NCI-H82 (cell line): ENCODE measurements at regions not wholly inside any gene's neighbourhood (a gene's known extent, or its start where the extent isn't known, plus 50 kb on each side); places are given as distances from the start of the nearest gene placed in this dataset.
A peak's percentile ranks its signal among the peaks of the same experiment; 100 is the strongest.

Source experiments
- DNase-seq: peaks from one replicate; lab custom pipeline; 2025; lab: John Stamatoyannopoulos, UW

GRCh38 chr2:43034242-43034619 is 192.2 kb downstream of the ZFP36L2 start:
- DNase-seq: no peak

DNA sequence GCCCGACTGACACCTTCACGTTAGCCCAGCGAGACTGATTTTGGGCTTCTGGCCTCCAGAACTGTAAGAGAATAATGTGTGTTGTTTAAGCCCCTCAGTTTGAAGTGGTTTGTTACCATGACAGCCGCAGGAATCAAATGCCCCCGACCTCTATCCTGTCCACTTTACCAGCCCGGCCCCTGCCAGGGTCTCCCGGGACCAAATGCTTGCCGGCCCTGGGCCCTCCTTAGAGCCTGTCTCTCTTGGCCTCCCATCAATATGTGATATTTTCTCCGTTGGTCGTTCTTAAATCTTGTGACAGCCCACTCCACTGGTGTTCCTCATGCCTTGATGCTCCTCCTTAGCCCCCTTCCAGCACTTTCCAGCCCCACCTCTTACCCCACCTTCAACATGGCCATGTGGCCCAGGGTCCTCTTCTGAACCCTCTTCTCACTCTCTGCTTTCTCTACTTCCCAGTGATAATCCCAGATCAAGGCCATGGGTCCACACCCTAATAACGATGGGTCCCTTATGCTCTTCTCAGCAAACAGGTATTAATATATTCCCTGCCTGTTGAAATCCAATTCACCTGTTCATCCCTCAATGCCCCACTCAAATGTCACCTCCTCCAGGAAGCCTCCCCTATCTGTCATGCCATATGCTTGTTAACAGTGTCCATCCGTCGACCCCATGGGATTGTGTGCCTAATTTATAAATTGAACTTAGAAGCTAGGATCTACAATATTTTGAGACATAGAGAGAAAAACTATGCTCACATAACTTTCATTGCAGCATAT is 192.8 kb downstream of the ZFP36L2 start:
- DNase-seq: no peak

GRCh38 chr2:43033016-43033270 is 193.5 kb downstream of the ZFP36L2 start:
- DNase-seq: no peak

DNA sequence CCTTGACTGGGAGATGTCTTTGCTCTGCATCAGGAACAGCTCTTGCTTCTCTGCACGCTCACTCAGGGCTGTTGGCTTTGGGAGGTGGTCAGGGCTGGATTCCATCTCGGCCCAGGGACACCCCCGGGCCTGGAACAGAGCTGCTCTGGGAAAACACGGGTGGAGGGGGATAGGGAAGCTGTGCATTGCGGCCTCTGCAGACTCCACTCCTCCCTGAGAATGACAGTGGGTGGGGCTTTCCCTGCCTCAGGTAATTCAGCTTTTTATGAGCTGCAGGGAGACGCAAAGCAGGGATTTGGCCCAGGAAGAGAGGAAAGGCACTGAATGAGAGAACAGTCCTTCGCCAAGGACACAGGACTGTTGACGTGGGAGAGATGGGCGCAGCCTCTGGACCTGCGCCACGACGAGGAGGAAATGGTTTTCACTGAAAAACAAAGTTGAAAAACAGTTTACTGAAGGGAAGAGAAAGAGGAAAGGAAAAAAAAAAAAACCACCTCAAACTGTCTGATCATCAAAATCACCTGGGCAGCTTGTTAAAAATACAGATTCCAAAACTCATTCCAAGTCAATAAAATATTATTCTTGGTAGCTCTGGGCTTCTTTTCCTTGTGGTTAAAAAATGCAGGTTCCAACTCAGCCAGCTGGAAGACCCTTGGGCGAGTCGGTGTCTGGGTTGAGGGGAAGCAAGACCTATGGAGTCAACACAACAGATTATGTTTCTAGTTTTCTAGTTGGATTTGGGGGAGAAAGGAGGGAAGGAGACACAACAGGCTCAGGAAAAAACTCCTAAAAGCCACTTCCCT is 194.0 kb downstream of the ZFP36L2 start:
- no peak for DNase-seq

DNA sequence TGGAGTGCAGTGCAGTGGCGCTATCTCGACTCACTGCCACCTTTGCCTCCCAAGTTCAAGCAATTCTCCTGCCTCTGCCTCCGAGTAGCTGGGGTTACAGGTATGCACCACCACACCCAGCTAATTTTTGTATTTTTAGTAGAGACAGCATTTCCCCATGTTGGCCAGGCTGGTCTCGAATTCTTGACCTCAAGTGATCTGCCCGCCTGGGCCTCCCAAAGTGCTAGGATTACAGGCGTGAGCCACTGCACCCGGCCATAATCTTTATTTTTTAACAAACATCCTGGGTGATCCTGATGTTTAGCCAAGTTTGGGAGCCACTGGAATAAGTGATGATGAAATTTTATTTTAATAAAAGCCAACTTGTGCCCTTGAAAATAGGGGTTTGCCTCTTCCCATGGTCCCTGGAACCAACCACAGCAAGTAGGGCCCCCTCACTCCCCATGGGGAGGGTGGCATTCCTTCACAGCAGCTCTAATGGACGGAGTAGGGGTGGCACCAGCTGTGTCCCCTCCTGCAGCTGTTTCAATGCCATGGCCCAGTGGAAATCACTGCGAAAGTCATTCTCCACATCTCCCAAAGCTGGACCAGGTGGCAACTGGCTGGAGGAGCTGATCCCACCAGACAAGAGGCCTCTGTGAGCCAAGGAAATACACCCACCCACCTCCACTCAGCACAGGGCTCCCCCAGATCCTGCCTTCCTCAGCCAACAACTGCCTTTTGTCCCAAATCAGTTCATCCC is 194.8 kb downstream of the ZFP36L2 start:
- DNase-seq: no peak

DNA sequence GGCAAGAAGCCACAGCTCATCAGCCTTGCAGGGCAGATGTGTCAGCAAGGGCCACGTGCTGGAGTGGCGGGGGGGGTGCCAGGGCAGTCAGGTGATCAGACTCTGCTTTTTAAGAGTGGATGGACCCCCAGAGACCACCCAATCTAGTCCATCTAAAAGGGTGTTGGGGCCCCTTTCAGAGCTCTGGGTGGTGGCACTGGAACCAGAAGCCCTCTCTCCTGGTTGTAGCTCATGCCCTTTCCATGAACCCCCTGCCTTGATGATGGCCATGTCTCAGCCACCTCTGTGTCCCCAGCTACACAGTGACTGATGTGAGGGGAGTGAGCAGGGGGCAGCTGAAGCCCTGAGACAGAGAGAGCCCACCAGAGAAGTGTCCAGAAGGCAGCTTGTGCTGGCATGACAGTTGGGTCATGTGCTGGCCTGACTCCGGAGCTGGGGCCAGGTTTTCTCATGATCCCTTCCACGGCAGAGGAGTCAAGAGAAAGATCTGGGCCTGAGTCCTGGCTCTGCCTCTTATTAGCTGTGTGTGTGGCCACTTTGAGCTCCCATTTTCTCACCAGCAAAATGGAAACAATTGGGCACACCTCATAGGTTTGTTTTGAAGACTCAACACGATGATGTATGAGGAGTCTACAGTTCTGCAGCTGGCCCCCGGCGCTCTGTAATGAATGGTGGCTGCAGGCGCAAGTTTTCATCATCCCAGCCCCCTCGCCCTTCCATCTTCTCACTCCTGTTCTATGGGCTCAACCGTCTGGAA is 195.7 kb downstream of the ZFP36L2 start:
- DNase-seq: no peak

DNA sequence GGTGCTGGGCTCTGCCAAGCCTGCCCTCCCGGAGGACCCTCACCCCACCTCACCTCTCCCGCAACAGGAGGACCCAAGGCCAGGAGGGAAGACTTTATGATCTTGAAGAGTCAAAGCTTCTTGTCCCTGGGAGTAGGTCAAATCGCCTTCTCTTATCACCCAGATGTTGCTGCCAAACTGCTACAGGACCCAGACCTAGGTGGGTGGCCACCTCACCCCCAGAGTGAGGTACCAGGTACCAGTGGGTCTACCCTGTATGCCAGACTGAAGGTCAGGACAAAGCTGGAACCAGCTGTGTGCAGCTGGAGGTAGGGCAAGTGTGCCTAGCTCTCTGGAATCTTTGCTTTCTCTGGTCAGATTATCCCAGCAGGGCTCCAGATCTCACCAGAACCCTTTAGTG is 197.2 kb downstream of the ZFP36L2 start:
- DNase-seq: no peak

- DNase-seq: no peak
These were observed 198.2 kb downstream of the ZFP36L2 start for GRCh38 chr2:43028188-43028587.

DNA sequence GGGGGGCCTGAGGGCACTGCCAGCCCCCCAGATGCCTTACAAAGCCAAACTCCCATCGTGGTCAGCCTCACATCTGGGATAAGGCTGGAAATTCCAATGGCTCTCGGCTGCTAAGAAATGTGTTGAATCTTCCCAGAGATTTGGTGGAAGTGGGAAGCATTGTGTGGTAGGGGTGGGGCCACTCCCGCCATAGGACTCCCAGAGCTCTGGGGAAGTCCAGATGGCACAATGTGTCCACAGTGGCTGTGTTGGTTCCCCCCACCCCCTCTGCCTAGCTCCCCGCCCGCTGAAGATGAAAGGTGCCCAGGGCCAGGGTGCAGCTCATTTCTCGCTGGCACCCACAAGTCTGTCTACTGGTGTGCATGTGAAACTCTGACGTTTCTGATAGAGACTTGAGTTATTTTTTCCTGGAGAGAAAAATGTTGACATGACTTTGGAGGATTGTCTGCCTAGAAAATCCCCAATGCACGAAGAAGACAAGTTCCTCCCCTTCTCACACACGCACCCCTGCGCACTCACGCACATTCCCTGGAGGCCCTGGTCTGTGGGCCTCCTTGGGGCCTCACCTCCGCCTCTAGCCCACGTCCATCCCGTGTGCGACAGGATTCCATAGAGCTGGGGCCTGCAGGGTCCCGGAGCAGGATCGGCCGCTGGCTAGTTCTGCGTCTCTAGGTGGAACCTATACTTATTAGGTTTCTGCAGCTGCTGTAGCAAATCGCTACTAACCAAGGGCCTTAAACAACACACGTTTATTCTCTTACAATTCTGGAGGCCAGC is 199.1 kb downstream of the ZFP36L2 start:
- peak; percentile 14 for DNase-seq

- DNase-seq: no peak
These were observed 199.8 kb downstream of the ZFP36L2 start for GRCh38 chr2:43026426-43027096.

- peak; percentile 97 for DNase-seq
These were observed 200.6 kb downstream of the ZFP36L2 start for GRCh38 chr2:43025709-43026295.

DNA sequence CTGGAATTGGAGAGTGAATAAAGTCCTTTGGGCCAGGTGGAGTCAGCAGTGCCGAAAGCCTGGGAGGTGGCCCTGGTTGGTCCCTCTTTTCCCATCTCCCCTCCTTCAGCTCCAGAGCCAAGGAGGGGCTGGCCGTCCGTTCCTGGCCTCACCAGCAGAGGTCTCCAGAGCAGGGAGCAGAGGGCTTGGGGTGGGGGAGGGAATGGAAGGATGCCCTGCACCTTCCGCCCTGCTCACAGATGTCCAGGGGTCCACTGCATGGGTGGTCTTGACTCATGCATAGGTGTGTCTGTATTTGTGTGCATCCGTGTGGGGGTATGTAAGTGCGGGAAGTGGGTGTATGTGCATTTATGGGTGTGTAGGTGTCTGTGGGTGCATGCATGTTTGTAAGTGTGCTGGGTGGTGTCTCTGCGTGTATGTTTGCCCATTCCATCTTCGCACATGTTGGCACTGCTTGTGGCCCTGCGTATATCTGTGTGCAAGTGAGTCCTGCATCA is 201.8 kb downstream of the ZFP36L2 start:
- DNase-seq: peak; percentile 80

DNA sequence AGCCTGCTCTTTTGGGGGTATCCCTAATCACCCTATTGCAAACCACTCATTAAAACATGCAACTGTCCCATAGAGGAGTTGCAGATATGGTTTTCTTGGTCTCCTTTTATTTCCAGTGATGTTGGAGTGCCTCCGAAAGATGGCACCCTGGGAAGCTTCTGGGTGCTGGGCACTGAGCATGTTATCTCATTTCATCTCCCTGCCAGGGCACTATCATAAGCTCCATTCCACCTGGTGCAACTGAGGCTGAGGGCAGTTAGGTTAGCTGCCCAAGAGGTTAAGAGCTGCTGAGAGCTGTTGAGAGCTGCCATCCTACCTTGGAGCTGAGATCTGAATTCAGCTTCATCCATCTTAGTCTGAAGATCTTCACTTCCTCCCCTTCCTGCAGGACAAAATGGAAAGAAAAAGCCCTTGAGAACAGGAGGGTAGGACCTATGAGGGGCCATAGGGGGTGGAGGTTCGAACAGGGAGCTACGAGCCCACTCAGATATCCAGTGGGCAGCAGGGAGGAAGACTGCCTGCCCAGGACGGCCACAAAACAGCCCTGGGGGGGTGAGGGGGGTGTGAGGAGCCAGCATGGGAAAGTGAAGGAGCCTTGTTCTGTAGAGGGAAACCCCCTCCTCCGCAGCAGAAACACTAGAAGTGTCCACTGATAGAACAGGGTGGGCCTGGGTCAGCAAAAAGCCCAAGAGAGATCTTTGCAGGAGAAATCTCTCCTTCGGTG is 202.5 kb downstream of the ZFP36L2 start:
- DNase-seq: no peak

DNA sequence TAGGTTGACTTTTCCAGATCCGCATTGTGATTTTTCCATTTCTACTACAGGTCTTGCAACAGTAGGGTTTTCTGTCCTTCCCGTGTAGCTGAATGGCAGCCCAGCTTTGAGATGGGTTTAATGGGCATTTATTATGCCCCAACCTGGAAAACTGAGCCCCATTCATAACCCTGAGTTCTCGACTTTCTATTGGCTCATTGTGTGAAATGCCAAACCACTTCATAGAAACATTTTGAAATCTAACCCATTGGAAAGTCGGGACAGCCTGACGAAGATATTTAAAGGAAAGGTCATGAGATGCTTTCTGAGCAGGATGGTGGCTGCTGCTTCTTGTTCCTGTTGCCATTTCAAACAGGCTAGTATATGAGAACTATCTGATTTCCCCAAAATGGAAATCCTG is 203.5 kb downstream of the ZFP36L2 start:
- DNase-seq: no peak

GRCh38 chr2:43021791-43022509 is 204.5 kb downstream of the ZFP36L2 start:
- DNase-seq: no peak

DNA sequence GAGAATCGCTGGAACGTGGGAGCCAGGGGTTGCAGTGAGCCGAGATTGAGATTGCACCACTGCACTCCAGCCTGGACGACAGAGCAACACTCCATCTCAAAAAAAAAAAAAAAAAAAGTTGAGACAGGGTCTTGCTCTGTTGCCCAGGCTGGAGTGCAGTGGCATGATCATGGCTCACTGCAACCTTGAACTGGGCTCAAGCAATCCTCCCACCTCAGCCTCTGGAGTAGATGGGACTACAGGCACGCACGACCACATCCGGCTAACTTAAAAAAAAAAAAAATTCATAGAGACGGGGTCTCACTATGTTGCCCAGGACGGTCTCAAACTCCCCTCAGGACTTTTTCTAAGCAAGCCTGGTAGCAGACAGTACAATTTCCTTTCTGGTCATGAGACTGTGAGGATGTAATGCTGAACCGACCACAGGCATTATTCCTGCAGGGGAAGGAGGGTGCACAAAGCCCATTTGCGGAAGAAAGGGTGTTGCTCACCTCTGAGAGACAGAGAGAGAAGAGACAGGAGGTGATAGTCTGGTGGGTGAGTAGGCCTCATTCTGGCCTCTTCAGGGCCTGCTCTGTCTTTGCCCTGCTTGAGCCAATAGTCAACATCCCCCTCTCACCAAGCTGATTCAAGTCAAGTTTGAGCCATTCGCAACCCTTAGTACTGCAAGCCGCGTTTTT is 205.3 kb downstream of the ZFP36L2 start:
- DNase-seq: no peak

DNA sequence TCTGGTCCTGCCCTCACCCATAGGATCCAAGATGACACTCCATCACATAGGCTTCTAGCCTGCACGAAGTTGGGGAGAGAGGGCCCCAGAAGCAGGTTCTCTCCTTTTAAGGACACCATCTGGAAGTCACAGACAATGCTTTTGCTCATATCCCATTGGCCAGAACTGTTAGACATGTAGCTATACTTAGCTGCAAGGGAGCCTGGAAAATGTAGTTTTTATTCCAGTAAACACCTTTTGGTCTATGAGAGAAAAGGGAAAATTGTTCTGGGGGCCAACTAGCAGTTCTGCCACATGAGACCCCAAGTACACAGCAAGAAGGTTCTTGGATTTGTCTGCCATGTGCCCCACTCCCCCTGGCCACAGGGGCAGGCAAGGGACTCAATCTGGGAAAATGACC is 206.1 kb downstream of the ZFP36L2 start:
- DNase-seq: no peak

DNA sequence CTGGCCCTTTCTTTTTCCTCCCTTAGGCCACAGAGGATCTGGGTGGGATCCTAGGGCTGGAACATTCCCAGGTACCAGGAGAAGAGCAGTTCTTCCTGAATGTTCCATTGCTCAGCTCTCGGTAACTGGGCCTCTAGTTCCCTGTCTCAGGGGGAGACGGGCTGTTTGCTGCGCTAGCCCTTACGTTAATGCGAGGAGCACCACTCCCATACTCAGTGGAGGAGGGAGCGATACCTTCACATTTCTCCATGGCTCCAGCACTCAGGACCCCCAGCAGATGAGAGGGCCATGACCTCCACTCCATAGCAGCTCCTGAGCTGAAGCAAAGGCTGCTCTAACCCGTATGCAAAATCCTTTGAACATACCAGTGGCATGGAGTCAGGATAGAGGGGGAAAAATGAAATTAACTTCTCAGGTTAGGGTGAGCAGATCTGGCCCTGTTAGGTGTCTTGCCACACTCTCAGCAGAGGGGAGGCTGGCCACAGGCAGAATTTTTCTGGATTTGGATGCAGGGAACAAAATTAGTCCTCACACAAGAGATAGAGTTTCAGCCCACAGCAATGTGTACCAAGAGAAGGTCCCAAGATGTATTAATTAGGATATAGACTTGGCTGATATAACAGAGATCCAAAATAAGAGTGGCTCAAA is 206.7 kb downstream of the ZFP36L2 start:
- no peak for DNase-seq
